ENCODE measurements at regions not wholly inside any gene's neighbourhood (a gene's known extent, or its start where the extent isn't known, plus 50 kb on each side); places are given as distances from the start of the nearest gene placed in this dataset.

- Histone ChIP-seq H3K9ac (ENCODE audit: low read length in 5 of 5) (no peak overlapping the region), H3K4me1 (ENCODE audit: control insufficient read depth in 5 of 5, insufficient read depth in 5 of 5, low read length in 5 of 5) (no peaks in the 10 kb centered on the region), H3K27me3 (ENCODE audit: control insufficient read depth in 5 of 5, insufficient read depth in 4 of 5, low read length in 5 of 5) (no peaks in the 10 kb centered on the region), H3K27ac (ENCODE audit: low read depth, low read length) (no peak overlapping the region), H3K36me3 (ENCODE audit: control insufficient read depth in 5 of 5, insufficient read depth in 5 of 5, low read length in 5 of 5) (no peaks in the 10 kb centered on the region), H3K4me3 (ENCODE audit: low read depth in 1 of 5, low read length in 5 of 5) (no peak overlapping the region), H3K9me3 (ENCODE audit: control insufficient read depth in 5 of 5, low read length in 5 of 5) (peaks cover 13 to 34% (median 26%) of the 10 kb centered on the region in 5 donors)
These were observed 67.4 kb upstream of the ZNF804A start for GRCh38 chr2:184530959-184531358.

DNA sequence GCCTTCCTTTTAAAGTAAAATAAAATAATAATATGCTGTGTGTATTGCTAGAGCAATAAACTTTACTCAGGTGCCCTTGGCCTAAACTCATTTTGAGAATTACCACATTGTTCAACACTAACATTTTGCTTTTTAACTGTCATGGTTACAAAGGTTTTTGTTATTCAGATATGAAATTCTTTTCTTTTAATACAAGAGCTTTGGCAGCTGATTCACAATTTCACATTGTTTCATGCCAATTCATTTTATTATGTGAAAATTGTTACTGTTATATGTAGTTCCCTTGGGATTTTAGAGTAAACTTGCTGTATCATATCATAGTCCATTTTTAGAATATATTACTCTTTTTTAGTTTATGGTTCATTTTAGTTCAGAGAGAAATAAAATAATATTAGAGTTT, 65.8 kb upstream of the ZNF804A start:
- no peaks in the 10 kb centered on the region for H3K36me3 ChIP-seq (ENCODE audit: control insufficient read depth in 5 of 5, insufficient read depth in 5 of 5, low read length in 5 of 5)
- H3K4me1 ChIP-seq (ENCODE audit: control insufficient read depth in 5 of 5, insufficient read depth in 5 of 5, low read length in 5 of 5), result no peaks in the 10 kb centered on the region
- no peak overlapping the region for H3K4me3 ChIP-seq (ENCODE audit: low read depth in 1 of 5, low read length in 5 of 5)
- no peak overlapping the region for H3K27ac ChIP-seq (ENCODE audit: low read depth, low read length)
- no peaks in the 10 kb centered on the region for H3K27me3 ChIP-seq (ENCODE audit: control insufficient read depth in 5 of 5, insufficient read depth in 4 of 5, low read length in 5 of 5)
- H3K9me3 ChIP-seq (ENCODE audit: control insufficient read depth in 5 of 5, low read length in 5 of 5), result peaks cover 13 to 27% (median 23%) of the 10 kb centered on the region in 5 donors
- H3K9ac ChIP-seq (ENCODE audit: low read length in 5 of 5), result no peak overlapping the region

DNA sequence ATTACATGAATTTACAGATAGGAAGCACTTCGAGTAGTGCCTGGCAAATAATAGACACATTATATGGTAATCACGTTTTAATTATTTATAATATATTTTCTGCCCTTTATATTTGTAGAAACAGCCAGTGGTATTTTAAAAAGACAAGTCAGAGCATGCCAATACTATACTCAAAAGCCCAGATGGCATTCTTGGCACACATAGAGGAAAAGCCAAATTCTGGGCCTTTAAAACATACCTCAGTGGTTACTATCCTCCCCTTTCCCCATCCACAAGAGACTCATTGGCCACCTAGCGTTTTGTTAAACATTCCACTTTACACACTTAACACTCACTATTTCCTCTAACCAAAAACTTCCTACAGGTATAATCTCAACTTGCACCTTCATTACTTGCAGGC, 63.3 kb upstream of the ZNF804A start:
- Histone ChIP-seq H3K4me3 (ENCODE audit: low read depth in 1 of 5, low read length in 5 of 5) (no peak overlapping the region), H3K9ac (ENCODE audit: low read length in 5 of 5) (no peak overlapping the region), H3K9me3 (ENCODE audit: control insufficient read depth in 5 of 5, low read length in 5 of 5) (peaks cover 0 to 4% (median 2%) of the 10 kb centered on the region in 5 donors), H3K27me3 (ENCODE audit: control insufficient read depth in 5 of 5, insufficient read depth in 4 of 5, low read length in 5 of 5) (no peaks in the 10 kb centered on the region), H3K36me3 (ENCODE audit: control insufficient read depth in 5 of 5, insufficient read depth in 5 of 5, low read length in 5 of 5) (no peaks in the 10 kb centered on the region), H3K27ac (ENCODE audit: low read depth, low read length) (no peak overlapping the region), H3K4me1 (ENCODE audit: control insufficient read depth in 5 of 5, insufficient read depth in 5 of 5, low read length in 5 of 5) (no peaks in the 10 kb centered on the region)

- Histone ChIP-seq H3K27me3 (ENCODE audit: control insufficient read depth in 5 of 5, insufficient read depth in 4 of 5, low read length in 5 of 5) (no peaks in the 10 kb centered on the region), H3K27ac (ENCODE audit: low read depth, low read length) (no peak overlapping the region), H3K4me1 (ENCODE audit: control insufficient read depth in 5 of 5, insufficient read depth in 5 of 5, low read length in 5 of 5) (no peaks in the 10 kb centered on the region), H3K4me3 (ENCODE audit: low read depth in 1 of 5, low read length in 5 of 5) (no peak overlapping the region), H3K9ac (ENCODE audit: low read length in 5 of 5) (no peak overlapping the region), H3K36me3 (ENCODE audit: control insufficient read depth in 5 of 5, insufficient read depth in 5 of 5, low read length in 5 of 5) (no peaks in the 10 kb centered on the region), H3K9me3 (ENCODE audit: control insufficient read depth in 5 of 5, low read length in 5 of 5) (no peaks in the 10 kb centered on the region)
These were observed 58.0 kb upstream of the ZNF804A start for GRCh38 chr2:184540246-184540789.

DNA sequence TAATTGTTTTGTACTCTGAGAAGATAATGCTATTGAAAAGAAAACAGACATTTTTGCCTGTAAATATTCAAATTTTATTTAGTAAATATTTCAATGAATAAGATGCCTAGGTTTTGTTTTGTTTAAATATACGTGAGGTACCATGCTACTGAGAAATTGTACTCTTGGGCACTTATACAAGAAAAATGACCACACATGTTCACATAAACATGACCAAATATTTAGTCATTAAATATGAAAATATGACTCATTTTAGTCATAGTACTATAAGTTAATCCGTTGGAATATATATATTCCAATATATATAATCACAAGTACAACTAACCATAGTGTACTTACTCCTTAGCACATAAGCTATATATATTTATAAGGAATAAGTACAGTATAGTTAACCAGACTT, 56.7 kb upstream of the ZNF804A start:
- H3K27me3 ChIP-seq (ENCODE audit: control insufficient read depth in 5 of 5, insufficient read depth in 4 of 5, low read length in 5 of 5), result no peaks in the 10 kb centered on the region
- no peak overlapping the region for H3K9ac ChIP-seq (ENCODE audit: low read length in 5 of 5)
- no peaks in the 10 kb centered on the region for H3K36me3 ChIP-seq (ENCODE audit: control insufficient read depth in 5 of 5, insufficient read depth in 5 of 5, low read length in 5 of 5)
- H3K27ac ChIP-seq (ENCODE audit: low read depth, low read length), result no peak overlapping the region
- H3K4me3 ChIP-seq (ENCODE audit: low read depth in 1 of 5, low read length in 5 of 5), result no peak overlapping the region
- no peaks in the 10 kb centered on the region for H3K4me1 ChIP-seq (ENCODE audit: control insufficient read depth in 5 of 5, insufficient read depth in 5 of 5, low read length in 5 of 5)
- no peaks in the 10 kb centered on the region for H3K9me3 ChIP-seq (ENCODE audit: control insufficient read depth in 5 of 5, low read length in 5 of 5)

DNA sequence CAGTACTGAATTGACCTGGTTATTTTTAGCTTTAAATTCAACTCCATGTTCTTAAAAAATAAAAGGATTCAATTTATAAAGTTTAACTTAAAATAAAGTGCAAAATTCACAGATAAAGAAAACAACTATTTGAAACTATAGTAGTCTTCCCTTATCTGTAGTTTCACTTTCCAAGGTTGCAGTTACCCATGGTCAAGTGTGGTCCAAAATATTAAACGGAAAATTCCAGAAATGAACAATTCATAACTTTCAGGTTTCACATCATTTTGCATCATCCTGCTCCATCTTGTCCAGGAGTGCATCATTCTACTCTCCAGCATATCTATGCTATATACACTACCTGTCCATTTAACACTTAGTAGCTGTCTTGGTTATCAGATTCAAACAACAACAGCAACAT, 54.5 kb upstream of the ZNF804A start:
- no peaks in the 10 kb centered on the region for H3K4me1 ChIP-seq (ENCODE audit: control insufficient read depth in 5 of 5, insufficient read depth in 5 of 5, low read length in 5 of 5)
- H3K27me3 ChIP-seq (ENCODE audit: control insufficient read depth in 5 of 5, insufficient read depth in 4 of 5, low read length in 5 of 5), result no peaks in the 10 kb centered on the region
- no peaks in the 10 kb centered on the region for H3K36me3 ChIP-seq (ENCODE audit: control insufficient read depth in 5 of 5, insufficient read depth in 5 of 5, low read length in 5 of 5)
- no peak overlapping the region for H3K9ac ChIP-seq (ENCODE audit: low read length in 5 of 5)
- H3K27ac ChIP-seq (ENCODE audit: low read depth, low read length), result no peak overlapping the region
- H3K4me3 ChIP-seq (ENCODE audit: low read depth in 1 of 5, low read length in 5 of 5), result no peak overlapping the region
- no peaks in the 10 kb centered on the region for H3K9me3 ChIP-seq (ENCODE audit: control insufficient read depth in 5 of 5, low read length in 5 of 5)
